ENCODE measurements at regions not wholly inside any gene's neighbourhood (a gene's known extent, or its start where the extent isn't known, plus 50 kb on each side); places are given as distances from the start of the nearest gene placed in this dataset.

DNA sequence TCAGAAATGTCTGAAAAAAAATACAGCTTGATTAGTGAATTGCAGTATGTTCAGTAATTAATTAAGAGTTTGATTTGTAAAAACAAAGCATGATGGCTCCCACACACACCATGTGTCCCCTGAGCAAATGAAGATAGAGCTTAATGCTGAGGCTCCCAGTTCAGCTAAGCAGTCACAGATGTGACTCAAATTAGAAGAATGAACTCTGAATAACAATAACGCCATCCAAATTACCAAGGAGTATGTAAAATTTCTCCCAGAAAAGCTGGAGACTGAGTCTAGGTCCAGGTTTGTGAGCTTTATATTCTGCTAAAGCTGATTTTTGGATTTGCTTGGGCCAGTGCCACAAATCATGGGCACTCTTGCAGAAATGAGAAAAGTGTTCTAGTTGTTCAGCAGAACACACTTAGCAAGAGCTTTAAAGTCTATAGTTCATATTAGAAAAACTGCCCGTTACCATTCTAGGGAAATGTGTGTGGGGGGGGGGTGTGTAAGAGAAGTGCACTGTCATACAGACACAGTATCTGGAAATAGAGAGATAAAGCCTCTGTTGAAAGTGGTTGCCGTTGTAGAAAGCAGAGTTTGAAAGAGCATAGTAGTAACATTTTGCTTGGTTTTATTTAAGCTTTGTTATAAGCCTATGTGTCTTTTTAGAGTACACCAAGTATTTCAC lies 253.1 kb downstream of the BCAT1 start (continued):
- TF ChIP-seq MAFK (IDR thresholded peaks at IDR 0.05; ENCODE audit: low read length) (peak; percentile 77), PML (IDR thresholded peaks at IDR 0.05; ENCODE audit: low read length) (peak; percentile 54), RAD21 (CRISPR knock-in tag; conservative IDR thresholded peaks at IDR 0.05 in 1 of 2, IDR thresholded peaks at IDR 0.05 in 1 of 2) (no peak), POLR2AphosphoS2 (IDR thresholded peaks at IDR 0.05; ENCODE audit: low read length) (no peak), SMARCA4 (IDR thresholded peaks at IDR 0.05) (peak; percentile 93), DNMT1 (IDR thresholded peaks at IDR 0.05) (no peak), RBFOX2 (IDR thresholded peaks at IDR 0.05; ENCODE audit: low read depth, low read length) (0 out of 2 replicates have a peak, but pooled peaks have one; percentile 37), DACH1 (IDR thresholded peaks at IDR 0.05; ENCODE audit: partially characterized antibody) (peak; percentile 6), E2F3 (CRISPR knock-in tag; IDR thresholded peaks at IDR 0.05) (no peak), CBX3 (IDR thresholded peaks at IDR 0.05; ENCODE audit: borderline replicate concordance in 1 of 2, low read length in 2 of 2) (peak in 1 of 2 experiments; percentile 38; a peak in 1 of 3 replicates), TEAD4 (IDR thresholded peaks at IDR 0.05; ENCODE audit: low read length) (peak; percentile 76), TEAD4 (CRISPR knock-in tag; IDR thresholded peaks at IDR 0.05; ENCODE audit: borderline replicate concordance) (no peak), NFE2 (IDR thresholded peaks at IDR 0.05; ENCODE audit: low read depth) (peak; percentile 96), EP300 (IDR thresholded peaks at IDR 0.05; ENCODE audit: low read length) (peak; percentile 89), FOSL1 (tag; conservative IDR thresholded peaks at IDR 0.05) (peak; percentile 26; the same call in 1 of the 2 replicates), KDM1A (IDR thresholded peaks at IDR 0.05) (peak in 1 of 2 experiments; percentile 54; a peak in 1 of 4 replicates), CREM (IDR thresholded peaks at IDR 0.05; ENCODE audit: low read depth) (0 out of 2 replicates have a peak, but pooled peaks have one; percentile 22), SMARCC2 (IDR thresholded peaks at IDR 0.05; ENCODE audit: low read depth) (peak; percentile 88), TBL1XR1 (IDR thresholded peaks at IDR 0.05; ENCODE audit: low read length in 2 of 2) (peak in 1 of 2 experiments; percentile 47; a peak in 1 of 4 replicates)
- TF ChIP-seq, protein P1, sequence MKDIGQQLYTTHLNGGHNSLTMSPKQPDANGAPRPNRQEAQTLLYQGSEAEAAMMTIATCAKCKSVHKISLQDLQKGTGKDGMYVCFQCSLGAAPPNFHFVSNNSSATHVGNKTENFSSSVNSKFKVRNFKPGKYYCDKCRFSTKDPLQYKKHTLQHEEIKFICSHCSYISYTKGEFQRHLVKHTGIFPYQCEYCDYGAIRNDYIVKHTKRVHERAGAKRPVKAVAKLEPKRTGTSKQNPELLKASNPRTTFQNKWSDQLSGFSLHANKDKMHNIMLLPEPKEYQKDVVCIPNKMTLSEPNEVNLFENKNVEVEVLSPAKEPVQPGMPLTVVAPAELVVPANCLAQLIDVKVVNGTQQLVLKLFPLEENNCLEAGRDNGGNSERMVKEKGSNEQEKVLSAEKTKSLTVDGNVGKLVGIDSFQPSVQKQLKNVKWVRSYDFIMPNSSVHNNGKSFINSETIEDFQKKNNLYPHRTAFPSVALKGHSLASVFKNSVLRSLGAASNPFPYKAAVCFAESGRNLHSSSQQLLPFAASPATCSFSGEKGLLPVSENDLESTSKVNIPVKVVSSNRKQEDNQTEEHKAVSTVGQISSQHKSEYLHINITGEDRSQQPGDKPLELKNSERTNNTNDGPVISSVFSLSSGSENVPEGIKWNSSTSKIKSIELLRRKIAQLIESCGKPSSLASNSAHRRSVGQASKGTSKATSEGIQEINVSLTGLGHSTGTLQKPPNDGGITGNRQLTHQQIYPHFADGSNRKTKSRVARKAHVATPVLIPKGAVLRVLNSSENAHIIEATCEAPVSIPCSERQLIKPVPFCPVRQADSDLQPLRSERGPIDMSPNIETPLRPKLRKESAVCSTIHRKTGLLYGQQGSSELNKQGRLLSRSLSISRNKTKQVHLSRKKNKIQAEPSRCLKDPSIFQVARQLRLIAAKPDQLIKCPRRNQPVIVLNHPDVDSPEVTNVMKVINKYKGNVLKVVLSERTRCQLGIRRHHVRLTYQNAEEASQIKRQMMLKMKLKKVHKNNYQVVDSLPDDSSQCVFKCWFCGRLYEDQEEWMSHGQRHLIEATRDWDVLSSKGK (CRISPR knock-in tag; IDR thresholded peaks at IDR 0.05): no peak
- TF ChIP-seq, protein P2, sequence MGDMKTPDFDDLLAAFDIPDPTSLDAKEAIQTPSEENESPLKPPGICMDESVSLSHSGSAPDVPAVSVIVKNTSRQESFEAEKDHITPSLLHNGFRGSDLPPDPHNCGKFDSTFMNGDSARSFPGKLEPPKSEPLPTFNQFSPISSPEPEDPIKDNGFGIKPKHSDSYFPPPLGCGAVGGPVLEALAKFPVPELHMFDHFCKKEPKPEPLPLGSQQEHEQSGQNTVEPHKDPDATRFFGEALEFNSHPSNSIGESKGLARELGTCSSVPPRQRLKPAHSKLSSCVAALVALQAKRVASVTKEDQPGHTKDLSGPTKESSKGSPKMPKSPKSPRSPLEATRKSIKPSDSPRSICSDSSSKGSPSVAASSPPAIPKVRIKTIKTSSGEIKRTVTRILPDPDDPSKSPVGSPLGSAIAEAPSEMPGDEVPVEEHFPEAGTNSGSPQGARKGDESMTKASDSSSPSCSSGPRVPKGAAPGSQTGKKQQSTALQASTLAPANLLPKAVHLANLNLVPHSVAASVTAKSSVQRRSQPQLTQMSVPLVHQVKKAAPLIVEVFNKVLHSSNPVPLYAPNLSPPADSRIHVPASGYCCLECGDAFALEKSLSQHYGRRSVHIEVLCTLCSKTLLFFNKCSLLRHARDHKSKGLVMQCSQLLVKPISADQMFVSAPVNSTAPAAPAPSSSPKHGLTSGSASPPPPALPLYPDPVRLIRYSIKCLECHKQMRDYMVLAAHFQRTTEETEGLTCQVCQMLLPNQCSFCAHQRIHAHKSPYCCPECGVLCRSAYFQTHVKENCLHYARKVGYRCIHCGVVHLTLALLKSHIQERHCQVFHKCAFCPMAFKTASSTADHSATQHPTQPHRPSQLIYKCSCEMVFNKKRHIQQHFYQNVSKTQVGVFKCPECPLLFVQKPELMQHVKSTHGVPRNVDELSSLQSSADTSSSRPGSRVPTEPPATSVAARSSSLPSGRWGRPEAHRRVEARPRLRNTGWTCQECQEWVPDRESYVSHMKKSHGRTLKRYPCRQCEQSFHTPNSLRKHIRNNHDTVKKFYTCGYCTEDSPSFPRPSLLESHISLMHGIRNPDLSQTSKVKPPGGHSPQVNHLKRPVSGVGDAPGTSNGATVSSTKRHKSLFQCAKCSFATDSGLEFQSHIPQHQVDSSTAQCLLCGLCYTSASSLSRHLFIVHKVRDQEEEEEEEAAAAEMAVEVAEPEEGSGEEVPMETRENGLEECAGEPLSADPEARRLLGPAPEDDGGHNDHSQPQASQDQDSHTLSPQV (IDR thresholded peaks at IDR 0.05): peak; percentile 79
- TF ChIP-seq, protein P3, sequence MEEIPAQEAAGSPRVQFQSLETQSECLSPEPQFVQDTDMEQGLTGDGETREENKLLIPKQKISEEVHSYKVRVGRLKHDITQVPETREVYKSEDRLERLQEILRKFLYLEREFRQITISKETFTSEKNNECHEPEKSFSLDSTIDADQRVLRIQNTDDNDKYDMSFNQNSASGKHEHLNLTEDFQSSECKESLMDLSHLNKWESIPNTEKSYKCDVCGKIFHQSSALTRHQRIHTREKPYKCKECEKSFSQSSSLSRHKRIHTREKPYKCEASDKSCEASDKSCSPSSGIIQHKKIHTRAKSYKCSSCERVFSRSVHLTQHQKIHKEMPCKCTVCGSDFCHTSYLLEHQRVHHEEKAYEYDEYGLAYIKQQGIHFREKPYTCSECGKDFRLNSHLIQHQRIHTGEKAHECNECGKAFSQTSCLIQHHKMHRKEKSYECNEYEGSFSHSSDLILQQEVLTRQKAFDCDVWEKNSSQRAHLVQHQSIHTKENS (CRISPR knock-in tag; IDR thresholded peaks at IDR 0.05): no peak
